HG03135 (cell line): ENCODE measurements at regions not wholly inside any gene's neighbourhood (a gene's known extent, or its start where the extent isn't known, plus 50 kb on each side); places are given as distances from the start of the nearest gene placed in this dataset.

Source experiments
- ATAC-seq: cut with Tn5 transposase; IDR thresholded peaks from one replicate; pipeline ENCODE4 v1.9.1; 2021; ENCODE audit warnings: mild to moderate bottlenecking, moderate library complexity; ENCODE audit not compliant: unreplicated experiment

GRCh38 chr6:44701637-44702101, 314.2 kb downstream of the CDC5L start:
- no peak for ATAC-seq

GRCh38 chr6:44702292-44702691, 314.8 kb downstream of the CDC5L start:
- no peak for ATAC-seq

GRCh38 chr6:44704240-44705150, 317.0 kb downstream of the CDC5L start:
- no peak for ATAC-seq

- no peak for ATAC-seq
Measured at GRCh38 chr6:44705596-44705995, 318.1 kb downstream of the CDC5L start.

- ATAC-seq = no peak
Measured at GRCh38 chr6:44706011-44706410, 318.5 kb downstream of the CDC5L start.

- ATAC-seq = no peak
Measured at GRCh38 chr6:44708208-44708607, 320.7 kb downstream of the CDC5L start.

GRCh38 chr6:44712353-44713111, 325.0 kb downstream of the CDC5L start:
- ATAC-seq = no peak

- no peak for ATAC-seq
Measured at GRCh38 chr6:44715188-44715587, 327.7 kb downstream of the CDC5L start.

- no peak for ATAC-seq
Measured at GRCh38 chr6:44715925-44716324, 328.4 kb downstream of the CDC5L start.

GRCh38 chr6:44717431-44717830, 329.9 kb downstream of the CDC5L start:
- ATAC-seq = no peak

GRCh38 chr6:44721954-44722578, 334.6 kb downstream of the CDC5L start:
- ATAC-seq = no peak

- ATAC-seq = no peak
Measured at GRCh38 chr6:44722736-44723135, 335.2 kb downstream of the CDC5L start.

- ATAC-seq = no peak
Measured at GRCh38 chr6:44723439-44724197, 336.1 kb downstream of the CDC5L start.

- ATAC-seq = no peak
Measured at GRCh38 chr6:44725070-44725469, 337.6 kb downstream of the CDC5L start.

- ATAC-seq = no peak
Measured at GRCh38 chr6:44727651-44728630, 340.4 kb downstream of the CDC5L start.

- no peak for ATAC-seq
Measured at GRCh38 chr6:44730771-44731391, 343.4 kb downstream of the CDC5L start.

- no peak for ATAC-seq
Measured at GRCh38 chr6:44731485-44732095, 344.1 kb downstream of the CDC5L start.

GRCh38 chr6:44732243-44732642, 344.7 kb downstream of the CDC5L start:
- ATAC-seq = no peak

- ATAC-seq = no peak
Measured at GRCh38 chr6:44733126-44733525, 345.6 kb downstream of the CDC5L start.
